ENCODE measurements at regions not wholly inside any gene's neighbourhood (a gene's known extent, or its start where the extent isn't known, plus 50 kb on each side); places are given as distances from the start of the nearest gene placed in this dataset.

GRCh38 chr2:120435671-120436459 lies 89.9 kb downstream of the INHBB start:
- Histone ChIP-seq H2AFZ (ENCODE audit: control insufficient read depth, low read depth, low read length) (no peak overlapping the region), H3K27ac (ENCODE audit: control insufficient read depth, insufficient read depth) (no peak overlapping the region), H3K4me1 (ENCODE audit: control insufficient read depth, insufficient read depth, low read length) (no peaks in the 10 kb centered on the region), H3K9me3 (replicated peaks; ENCODE audit: control insufficient read depth, insufficient read depth, low read length) (no peaks in the 10 kb centered on the region), H3K4me3 (no peak overlapping the region), H3K4me2 (ENCODE audit: control insufficient read depth, insufficient read depth) (no peak overlapping the region), H3K36me3 (ENCODE audit: control insufficient read depth in 2 of 2, insufficient read depth in 2 of 2, low read length in 1 of 2) (no peaks in the 10 kb centered on the region), H4K20me1 (ENCODE audit: control insufficient read depth, insufficient read depth) (no peaks in the 10 kb centered on the region), H3K9ac (ENCODE audit: control insufficient read depth, insufficient read depth, low read length) (no peak overlapping the region), H3K79me2 (ENCODE audit: control insufficient read depth, insufficient read depth, low read length) (no peaks in the 10 kb centered on the region), H3K27me3 (replicated peaks in 1 of 2; ENCODE audit: control insufficient read depth in 2 of 2, insufficient read depth in 2 of 2, low read length in 1 of 2) (no peaks in the 10 kb centered on the region; a peak in 2 of 4 replicates)
- ChIA-PET CTCF (no interaction called here), RAD21 (ENCODE audit: unreplicated experiment) (no interaction called here), POLR2A (no interaction called here), SMC1A (ENCODE audit: uncharacterized antibody, unreplicated experiment) (no interaction called here)
- BruUV-seq (replicated peaks): no TSS peak
- in situ Hi-C loops (cut with MboI) (no loop called here), intact Hi-C loops (cut with micrococcal nuclease; ENCODE audit: unreplicated experiment) (no loop called here)
- ATAC-seq (no peak), FAIRE-seq (no peak), DNase-seq (ENCODE audit: low read depth, low spot score) (no peak)
- WGBS (ENCODE audit: insufficient coverage, insufficient replicate concordance, low lambda C conversion rate, missing lambda C conversion rate): 13% methylated on average over 11 of the region's 11 CpGs
- TF ChIP-seq PAX5 (IDR thresholded peaks at IDR 0.05; ENCODE audit: borderline replicate concordance, low read depth, low read length) (no peak), SRF (IDR thresholded peaks at IDR 0.05; ENCODE audit: low read depth in 2 of 2, low read length in 2 of 2) (no peak), CHD1 (IDR thresholded peaks at IDR 0.05; ENCODE audit: low read depth, low read length) (no peak), CEBPB (IDR thresholded peaks at IDR 0.05; ENCODE audit: borderline replicate concordance in 1 of 2, low read depth in 2 of 2, low read length in 2 of 2) (no peak), IKZF2 (IDR thresholded peaks at IDR 0.05) (no peak), RELB (IDR thresholded peaks at IDR 0.05; ENCODE audit: low read depth) (no peak), PAX8 (IDR thresholded peaks at IDR 0.05) (no peak), RAD51 (IDR thresholded peaks at IDR 0.05) (no peak), GABPA (IDR thresholded peaks at IDR 0.05; ENCODE audit: low read depth) (no peak), SMARCA5 (IDR thresholded peaks at IDR 0.05) (no peak), FOXK2 (IDR thresholded peaks at IDR 0.05) (no peak), KAT2A (conservative IDR thresholded peaks at IDR 0.05; ENCODE audit: control insufficient read depth, low read depth, low read length) (no peak), CHD2 (IDR thresholded peaks at IDR 0.05; ENCODE audit: borderline replicate concordance, low read depth, low read length) (no peak), HDGF (IDR thresholded peaks at IDR 0.05) (no peak)
- TF ChIP-seq, protein P1, sequence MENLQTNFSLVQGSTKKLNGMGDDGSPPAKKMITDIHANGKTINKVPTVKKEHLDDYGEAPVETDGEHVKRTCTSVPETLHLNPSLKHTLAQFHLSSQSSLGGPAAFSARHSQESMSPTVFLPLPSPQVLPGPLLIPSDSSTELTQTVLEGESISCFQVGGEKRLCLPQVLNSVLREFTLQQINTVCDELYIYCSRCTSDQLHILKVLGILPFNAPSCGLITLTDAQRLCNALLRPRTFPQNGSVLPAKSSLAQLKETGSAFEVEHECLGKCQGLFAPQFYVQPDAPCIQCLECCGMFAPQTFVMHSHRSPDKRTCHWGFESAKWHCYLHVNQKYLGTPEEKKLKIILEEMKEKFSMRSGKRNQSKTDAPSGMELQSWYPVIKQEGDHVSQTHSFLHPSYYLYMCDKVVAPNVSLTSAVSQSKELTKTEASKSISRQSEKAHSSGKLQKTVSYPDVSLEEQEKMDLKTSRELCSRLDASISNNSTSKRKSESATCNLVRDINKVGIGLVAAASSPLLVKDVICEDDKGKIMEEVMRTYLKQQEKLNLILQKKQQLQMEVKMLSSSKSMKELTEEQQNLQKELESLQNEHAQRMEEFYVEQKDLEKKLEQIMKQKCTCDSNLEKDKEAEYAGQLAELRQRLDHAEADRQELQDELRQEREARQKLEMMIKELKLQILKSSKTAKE (IDR thresholded peaks at IDR 0.05; ENCODE audit: low read depth, poor library complexity, severe bottlenecking): no peak
- TF ChIP-seq, protein P2, sequence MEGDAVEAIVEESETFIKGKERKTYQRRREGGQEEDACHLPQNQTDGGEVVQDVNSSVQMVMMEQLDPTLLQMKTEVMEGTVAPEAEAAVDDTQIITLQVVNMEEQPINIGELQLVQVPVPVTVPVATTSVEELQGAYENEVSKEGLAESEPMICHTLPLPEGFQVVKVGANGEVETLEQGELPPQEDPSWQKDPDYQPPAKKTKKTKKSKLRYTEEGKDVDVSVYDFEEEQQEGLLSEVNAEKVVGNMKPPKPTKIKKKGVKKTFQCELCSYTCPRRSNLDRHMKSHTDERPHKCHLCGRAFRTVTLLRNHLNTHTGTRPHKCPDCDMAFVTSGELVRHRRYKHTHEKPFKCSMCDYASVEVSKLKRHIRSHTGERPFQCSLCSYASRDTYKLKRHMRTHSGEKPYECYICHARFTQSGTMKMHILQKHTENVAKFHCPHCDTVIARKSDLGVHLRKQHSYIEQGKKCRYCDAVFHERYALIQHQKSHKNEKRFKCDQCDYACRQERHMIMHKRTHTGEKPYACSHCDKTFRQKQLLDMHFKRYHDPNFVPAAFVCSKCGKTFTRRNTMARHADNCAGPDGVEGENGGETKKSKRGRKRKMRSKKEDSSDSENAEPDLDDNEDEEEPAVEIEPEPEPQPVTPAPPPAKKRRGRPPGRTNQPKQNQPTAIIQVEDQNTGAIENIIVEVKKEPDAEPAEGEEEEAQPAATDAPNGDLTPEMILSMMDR (IDR thresholded peaks at IDR 0.05 in 2 of 3, conservative IDR thresholded peaks at IDR 0.05 in 1 of 3; ENCODE audit: control insufficient read depth in 2 of 3, extremely low read depth in 1 of 3, insufficient read depth in 1 of 3, low read depth in 3 of 3, low read length in 3 of 3): no peak

Data from GM12878 (cell line).